SK-N-SH (cell line): ENCODE measurements at regions not wholly inside any gene's neighbourhood (a gene's known extent, or its start where the extent isn't known, plus 50 kb on each side); places are given as distances from the start of the nearest gene placed in this dataset.

ENCODE experiments used
- CTCF ChIA-PET: fragments of 300-600, 350-600 bp; formaldehyde crosslinking; extraction: SDS; loops from one replicate; lab custom pipeline; 2021; lab: Yijun Ruan, JAX
- POLR2A ChIA-PET: fragments of 350-600 bp; sonication (Branson Sonifier 250); formaldehyde crosslinking; extraction: SDS; loops from one replicate; lab custom pipeline; 2020; ENCODE audit warnings: antibody characterized with exemption, inconsistent platforms; lab: Yijun Ruan, JAX
- DNase-seq: peaks from one replicate; pipeline ENCODE4 v3.0.0; 2012
- H2AFZ ChIP-seq: fragments of 200-600 bp; sonication (generic); 2 replicates; pipeline ENCODE4 v1.8.1; 2016; ENCODE audit warnings: antibody characterized with exemption, mild to moderate bottlenecking, low read depth
- H3F3A ChIP-seq: fragments of 200-600 bp; sonication (generic); replicated peaks from 2 replicates; pipeline ENCODE3; 2016; ENCODE audit warnings: antibody characterized with exemption, mild to moderate bottlenecking; ENCODE audit not compliant: insufficient read depth
- H3K27ac ChIP-seq, 2 experiments: fragments of 200-500 bp in 1 of 2; fragments of 200-600 bp in 1 of 2; sonication (Bioruptor generic) in 1 of 2; sonication (generic), shearing (Covaris generic) in 1 of 2; 2 replicates each; pipeline versions ENCODE4 v1.5.1 to v1.6.1; 2014 to 2016; ENCODE audit warnings: low read depth in 2 of 2, inconsistent platforms in 1 of 2, low read length in 1 of 2, mild to moderate bottlenecking in 1 of 2, mixed read lengths in 1 of 2
- H3K27me3 ChIP-seq: fragments of 200-600 bp; sonication (generic), shearing (Covaris generic); 2 replicates; pipeline ENCODE4 v1.6.1; 2016; ENCODE audit warnings: mixed run types; ENCODE audit not compliant: insufficient read depth
- H3K36me3 ChIP-seq, 2 experiments: fragments of 200-500 bp in 1 of 2; fragments of 200-600 bp in 1 of 2; sonication (Bioruptor generic) in 1 of 2; sonication (generic) in 1 of 2; replicated peaks in 1 of 2; 2 replicates each; pipeline versions ENCODE3 to v1.5.1; 2014 to 2016; ENCODE audit warnings: low read length in 1 of 2, mild to moderate bottlenecking in 1 of 2; ENCODE audit not compliant: insufficient read depth in 2 of 2, control insufficient read depth in 1 of 2
- H3K4me1 ChIP-seq, 2 experiments: fragments of 200-500 bp in 1 of 2; fragments of 200-600 bp in 1 of 2; sonication (Bioruptor generic) in 1 of 2; sonication (generic), shearing (Covaris generic) in 1 of 2; 2 replicates each; pipeline versions ENCODE4 v1.5.1 to v1.6.1; 2014 to 2016; ENCODE audit warnings: low read depth in 1 of 2, low read length in 1 of 2, mixed run types in 1 of 2; ENCODE audit not compliant: insufficient read depth in 2 of 2, control insufficient read depth in 1 of 2
- H3K4me2 ChIP-seq: fragments of 200-600 bp; sonication (generic), shearing (Covaris generic); 2 replicates; pipeline ENCODE4 v1.6.1; 2017; ENCODE audit warnings: mixed run types
- H3K4me3 ChIP-seq, 2 experiments: fragments of 200-500 bp in 1 of 2; fragments of 200-600 bp in 1 of 2; sonication (Bioruptor generic) in 1 of 2; sonication (generic), shearing (Covaris generic) in 1 of 2; 2 replicates each; pipeline versions ENCODE4 v1.5.1 to v1.8.1; 2014 to 2016; ENCODE audit warnings: low read depth in 2 of 2, inconsistent platforms in 1 of 2, low read length in 1 of 2, mild to moderate bottlenecking in 1 of 2, mixed read lengths in 1 of 2, moderate library complexity in 1 of 2
- H3K79me2 ChIP-seq: fragments of 200-600 bp; sonication (generic); 2 replicates; pipeline ENCODE4 v1.8.1; 2017; ENCODE audit warnings: mild to moderate bottlenecking; ENCODE audit not compliant: insufficient read depth
- H3K9ac ChIP-seq: fragments of 200-600 bp; sonication (generic); 2 replicates; pipeline ENCODE4 v1.6.1; 2017; ENCODE audit warnings: mixed run types
- H3K9me2 ChIP-seq: fragments of 200-600 bp; sonication (generic); 2 replicates; pipeline ENCODE4 v1.6.1; 2017; ENCODE audit warnings: mixed run types
- H3K9me3 ChIP-seq: fragments of 200-600 bp; sonication (generic); 2 replicates; pipeline ENCODE4 v1.6.1; 2017; ENCODE audit warnings: mixed run types, mild to moderate bottlenecking, moderate library complexity
- H4K20me1 ChIP-seq: fragments of 200-600 bp; sonication (generic); 2 replicates; pipeline ENCODE4 v1.6.1; 2017; ENCODE audit warnings: mild to moderate bottlenecking, mixed run types; ENCODE audit not compliant: insufficient read depth
- CHD2 ChIP-seq: fragments of 150-350 bp; IDR thresholded peaks from 2 replicates; pipeline ENCODE4 v1.6.1; 2018; ENCODE audit warnings: low read length; ENCODE audit not compliant: partially characterized antibody
- CTCF ChIP-seq: fragments of 200-600 bp; sonication (generic); IDR thresholded peaks from 2 replicates; pipeline ENCODE4 v1.6.1; 2017; ENCODE audit warnings: antibody characterized with exemption, mild to moderate bottlenecking, moderate library complexity
- EP300 ChIP-seq, 2 experiments: IDR thresholded peaks; 2 replicates each; pipeline versions ENCODE4 v1.4.0 to v1.6.1; 2012; ENCODE audit warnings: borderline replicate concordance in 1 of 2, low read depth in 1 of 2, low read length in 1 of 2
- FOXM1 ChIP-seq: IDR thresholded peaks from 2 replicates; pipeline ENCODE4 v1.4.0; 2012; ENCODE audit warnings: low read depth, mild to moderate bottlenecking
- IRF3 ChIP-seq: fragments of 150-350 bp; IDR thresholded peaks from 2 replicates; pipeline ENCODE4 v1.6.1; 2016; ENCODE audit warnings: mild to moderate bottlenecking, low read depth, low read length
- MEF2A ChIP-seq: IDR thresholded peaks from 2 replicates; pipeline ENCODE4 v1.4.0; 2012; ENCODE audit warnings: low read depth, borderline replicate concordance
- MXI1 ChIP-seq: IDR thresholded peaks from 2 replicates; pipeline ENCODE4 v1.6.1; 2012; ENCODE audit warnings: mild to moderate bottlenecking, low read depth, low read length, improper control_type of control experiment
- NRF1 ChIP-seq: IDR thresholded peaks from 2 replicates; pipeline ENCODE4 v1.6.1; 2012; ENCODE audit warnings: low read depth, mild to moderate bottlenecking, low read length
- PBX3 ChIP-seq: IDR thresholded peaks from 2 replicates; pipeline ENCODE4; 2012
- RCOR1 ChIP-seq: fragments of 150-350 bp; IDR thresholded peaks from 2 replicates; pipeline ENCODE4 v1.6.1; 2017; ENCODE audit warnings: antibody characterized with exemption, low read length
- REST ChIP-seq: IDR thresholded peaks from 2 replicates; pipeline ENCODE4 v1.6.1; 2012; ENCODE audit warnings: mild to moderate bottlenecking, low read depth, low read length, moderate library complexity
- RXRA ChIP-seq: IDR thresholded peaks from 2 replicates; pipeline ENCODE4 v1.4.0; 2012; ENCODE audit warnings: low read depth, mild to moderate bottlenecking, borderline replicate concordance
- SIN3A ChIP-seq: IDR thresholded peaks from 2 replicates; pipeline ENCODE4 v1.6.1; 2012; ENCODE audit warnings: low read depth, mild to moderate bottlenecking, low read length, moderate library complexity, borderline replicate concordance
- TCF12 ChIP-seq: IDR thresholded peaks from 2 replicates; pipeline ENCODE4 v1.4.0; 2012
- WGBS: methylation state at CpG from one replicate; pipeline ENCODE4 v1.1.6; 2017; ENCODE audit warnings: low lambda C conversion rate; 5-methylcytosine and 5-hydroxymethylcytosine counted together

GRCh38 chr1:25066256-25066655 lies 136.2 kb upstream of the RUNX3 start:
- DNase-seq = peak; percentile 84
- TF ChIP-seq RCOR1 = peak; percentile 38; the same call in 1 of the 2 replicates
- no peak for TF ChIP-seq RXRA
- peak in 1 of 2 experiments; percentile 52; a peak in 2 of 4 replicates for TF ChIP-seq EP300 (IDR thresholded peaks at IDR 0.05; ENCODE audit: borderline replicate concordance in 1 of 2, low read depth in 1 of 2, low read length in 1 of 2)
- peak; percentile 66 for TF ChIP-seq CHD2
- peak; percentile 98 for TF ChIP-seq MXI1
- 33% methylated on average over 8 of the region's 8 CpGs for WGBS
- POLR2A ChIA-PET = interaction anchor here (1.2 kb wide), 1 partner anchor 34 kb away, joined by 3 read pairs; no protein-coding TSS in a partner anchor
- Histone ChIP-seq H3K36me3 (no peaks in the 10 kb centered on the region), H3F3A (no peaks in the 10 kb centered on the region), H3K9me3 (no peaks in the 10 kb centered on the region), H2AFZ (no peak overlapping the region), H3K4me1 (peaks cover 0 to 36% of the 10 kb centered on the region in 2 experiments; a peak in 1 of 4 replicates), H3K4me2 (no peak overlapping the region), H3K9me2 (no peaks in the 10 kb centered on the region), H3K4me3 (no peak overlapping the region), H3K27me3 (peaks cover 4% of the 10 kb centered on the region; the same call in 1 of the 2 replicates), H3K27ac (peak overlapping the region in 1 of 2 experiments; percentile 80; a peak in 2 of 4 replicates), H3K79me2 (no peaks in the 10 kb centered on the region), H4K20me1 (no peaks in the 10 kb centered on the region), H3K9ac (no peak overlapping the region)
- CTCF ChIA-PET = interaction anchor here (0.7 to 4.4 kb wide), 6 partner anchors 11 to 35 kb away, joined by 3 to 18 read pairs (median 4); no protein-coding TSS in a partner anchor

GRCh38 chr1:25065795-25066238 lies 135.7 kb upstream of the RUNX3 start:
- Histone ChIP-seq H3K27me3 (peaks cover 4% of the 10 kb centered on the region; the same call in 1 of the 2 replicates), H3K9me2 (no peaks in the 10 kb centered on the region), H3K4me3 (no peak overlapping the region), H3K79me2 (no peaks in the 10 kb centered on the region), H2AFZ (no peak overlapping the region), H3K4me1 (peaks cover 0 to 36% of the 10 kb centered on the region in 2 experiments; a peak in 1 of 4 replicates), H3K4me2 (no peak overlapping the region), H3K27ac (peak overlapping the region in 1 of 2 experiments; percentile 74; a peak in 2 of 4 replicates), H3K9me3 (no peaks in the 10 kb centered on the region), H3F3A (no peaks in the 10 kb centered on the region)
- ChIA-PET CTCF (interaction anchor here (1.1 to 4.4 kb wide), 5 partner anchors 10 to 35 kb away, joined by 3 to 18 read pairs (median 5); no protein-coding TSS in a partner anchor), POLR2A (interaction anchor here (1.2 kb wide), 1 partner anchor 34 kb away, joined by 3 read pairs; no protein-coding TSS in a partner anchor)
- peak; percentile 74 for DNase-seq
- no peak for TF ChIP-seq NRF1
- TF ChIP-seq TCF12 = no peak
- no peak for TF ChIP-seq CTCF
- TF ChIP-seq EP300 (IDR thresholded peaks at IDR 0.05; ENCODE audit: borderline replicate concordance in 1 of 2, low read depth in 1 of 2, low read length in 1 of 2) = no peak
- TF ChIP-seq MEF2A = no peak
- no peak for TF ChIP-seq MXI1
- no peak for TF ChIP-seq REST
- no peak for TF ChIP-seq PBX3
- TF ChIP-seq SIN3A = no peak
- no peak for TF ChIP-seq IRF3
- TF ChIP-seq FOXM1 = no peak
- TF ChIP-seq, all 33 proteins: peak for 0
- WGBS = 49% methylated on average over 15 of the region's 18 CpGs
- Histone ChIP-seq H4K20me1 (no peaks in the 10 kb centered on the region), H3K36me3 (no peaks in the 10 kb centered on the region), H3K9ac (no peak overlapping the region)
